DND-41 (cell line): ENCODE measurements at regions not wholly inside any gene's neighbourhood (a gene's known extent, or its start where the extent isn't known, plus 50 kb on each side); places are given as distances from the start of the nearest gene placed in this dataset.
"Not testable (repeated sequence)": the region's sequence is repeated elsewhere in the genome, so short reads cannot be mapped to it uniquely, and the experiment has no call there.

Experiments
- CTCF ChIP-seq: IDR thresholded peaks from 2 replicates; pipeline ENCODE4 v1.5.1; 2012; ENCODE audit warnings: borderline replicate concordance, low read length, moderate library complexity, mild to moderate bottlenecking; ENCODE audit not compliant: poor library complexity, severe bottlenecking; ENCODE audit errors: extremely low read depth
- EZH2 ChIP-seq: IDR thresholded peaks from 3 replicates; pipeline ENCODE4 v1.6.1; 2012; ENCODE audit warnings: borderline replicate concordance, low read depth, mild to moderate bottlenecking, moderate library complexity, low read length, inconsistent platforms; ENCODE audit not compliant: severe bottlenecking

- not testable (repeated sequence) for TF ChIP-seq CTCF, EZH2
Observed at GRCh38 chr15:39262995-39263772, 317.7 kb upstream of the THBS1 start.
